Spleen (tissue), 3 donors: ENCODE measurements at regions not wholly inside any gene's neighbourhood (a gene's known extent, or its start where the extent isn't known, plus 50 kb on each side); places are given as distances from the start of the nearest gene placed in this dataset.

ENCODE experiments used
- POLR2A ChIP-seq, 3 donors: fragments of 450-650 bp; IDR thresholded peaks; one replicate each; pipeline ENCODE4 v1.5.1; 2017; ENCODE audit warnings: antibody characterized with exemption in 3 of 3, mild to moderate bottlenecking in 1 of 3
- POLR2AphosphoS5 ChIP-seq, 3 donors: sonication (generic); formaldehyde crosslinking; IDR thresholded peaks; one replicate each; pipeline ENCODE4 v1.5.1; 2017; ENCODE audit warnings: antibody characterized with exemption in 3 of 3

GRCh38 chr7:110090110-110090820 is 1000.7 kb upstream of the LRRN3 start:
- TF ChIP-seq POLR2A (IDR thresholded peaks at IDR 0.05) (no peak), POLR2AphosphoS5 (IDR thresholded peaks at IDR 0.05) (no peak)
